ENCODE measurements at regions not wholly inside any gene's neighbourhood (a gene's known extent, or its start where the extent isn't known, plus 50 kb on each side); places are given as distances from the start of the nearest gene placed in this dataset.

- peak; percentile 61; the same call in 1 of the 2 replicates for TF ChIP-seq REST (IDR thresholded peaks at IDR 0.05; ENCODE audit: borderline replicate concordance)
- no peak for TF ChIP-seq REST (CRISPR knock-in tag; IDR thresholded peaks at IDR 0.05; ENCODE audit: low read depth)
- no peak for TF ChIP-seq MGA (IDR thresholded peaks at IDR 0.05)
- TF ChIP-seq GABPB2 (CRISPR knock-in tag; conservative IDR thresholded peaks at IDR 0.05), result no peak
- no peak for TF ChIP-seq TBL1XR1 (IDR thresholded peaks at IDR 0.05; ENCODE audit: low read length in 2 of 2)
- TF ChIP-seq CTBP1 (IDR thresholded peaks at IDR 0.05; ENCODE audit: borderline replicate concordance), result peak; percentile 57; the same call in 1 of the 2 replicates
- TF ChIP-seq BRD9 (IDR thresholded peaks at IDR 0.05; ENCODE audit: low read depth, partially characterized antibody), result no peak
- no peak for TF ChIP-seq TAF7 (tag; IDR thresholded peaks at IDR 0.05)
Measured at GRCh38 chr2:47313141-47313691, 55.9 kb upstream of the EPCAM start (continued).

Measured in K562 (cell line).